CD4-positive, alpha-beta T cell treated with Interleukin-6 at 100 ng/mL for 8 hours (primary cell): ENCODE measurements at regions not wholly inside any gene's neighbourhood (a gene's known extent, or its start where the extent isn't known, plus 50 kb on each side); places are given as distances from the start of the nearest gene placed in this dataset.

ENCODE experiments used
- DNase-seq: peaks from one replicate; pipeline ENCODE4 v3.0.0-alpha.2; 2020; ENCODE audit warnings: mixed read lengths, low spot score

DNA sequence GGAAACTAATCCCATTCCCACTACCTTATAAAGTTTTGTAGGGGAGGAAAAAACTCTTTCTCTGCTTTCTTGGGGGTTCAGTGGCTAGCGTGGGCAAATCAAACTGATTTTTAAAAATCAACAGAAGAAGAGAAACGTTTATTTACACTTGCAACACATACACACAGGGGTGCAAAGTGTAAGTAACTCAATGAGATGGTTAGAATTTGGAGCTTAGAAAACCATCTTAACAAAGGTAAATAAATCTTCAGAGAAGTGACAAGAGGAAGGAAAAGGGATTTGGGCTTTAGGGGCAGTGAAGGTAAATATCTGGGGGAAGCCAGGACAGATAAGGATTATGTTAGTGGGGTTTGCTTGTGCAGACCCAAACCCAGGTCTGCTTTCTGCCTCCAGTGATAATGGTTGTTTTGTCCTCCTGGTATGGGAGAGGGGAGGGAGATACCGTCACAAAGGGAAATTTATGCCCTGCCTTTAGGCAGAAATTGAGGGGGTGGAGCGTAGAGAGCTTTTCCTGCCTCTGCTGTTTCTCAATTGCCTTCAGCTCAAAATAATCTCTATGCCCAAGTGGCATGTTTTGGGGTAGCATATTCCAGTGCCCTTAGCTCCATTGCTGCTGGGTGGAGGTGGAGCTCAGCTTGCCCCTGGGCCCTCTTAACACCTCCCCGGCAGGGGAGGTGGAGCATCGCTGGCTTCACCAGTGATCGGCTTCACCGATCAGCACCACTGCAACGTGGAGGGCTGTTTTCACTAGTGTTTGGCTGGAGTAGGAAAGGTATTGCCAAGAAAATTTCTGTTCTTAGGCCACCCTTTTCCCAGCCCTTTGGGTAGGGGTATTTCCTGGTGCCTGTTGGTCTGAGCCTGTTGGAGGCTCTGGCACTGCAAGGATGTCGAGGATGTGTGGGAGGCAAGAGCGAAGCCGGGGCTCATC is 92.2 kb downstream of the TEX51 start:
- no peak for DNase-seq

DNA sequence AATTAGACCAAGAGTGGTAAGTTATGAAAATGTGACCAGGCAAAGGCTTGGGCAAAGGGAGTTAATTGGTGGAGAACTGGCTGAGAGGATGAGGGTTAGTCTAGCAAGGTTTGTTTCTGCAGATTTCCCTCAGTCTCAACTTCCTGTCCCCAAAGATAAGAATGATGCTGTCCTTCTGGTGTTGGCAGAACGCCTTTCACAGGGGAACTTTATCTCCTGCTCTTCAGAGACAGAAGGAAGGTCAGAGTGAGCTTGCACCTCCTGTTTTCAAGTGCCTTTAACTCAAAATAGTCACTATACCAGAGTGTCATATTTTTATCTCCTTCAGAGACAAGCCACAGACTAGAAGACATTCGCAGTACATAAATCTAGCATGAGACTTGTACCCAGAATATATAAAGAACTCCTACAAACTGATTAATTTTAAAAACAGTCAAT is 95.7 kb downstream of the TEX51 start:
- DNase-seq = no peak

DNA sequence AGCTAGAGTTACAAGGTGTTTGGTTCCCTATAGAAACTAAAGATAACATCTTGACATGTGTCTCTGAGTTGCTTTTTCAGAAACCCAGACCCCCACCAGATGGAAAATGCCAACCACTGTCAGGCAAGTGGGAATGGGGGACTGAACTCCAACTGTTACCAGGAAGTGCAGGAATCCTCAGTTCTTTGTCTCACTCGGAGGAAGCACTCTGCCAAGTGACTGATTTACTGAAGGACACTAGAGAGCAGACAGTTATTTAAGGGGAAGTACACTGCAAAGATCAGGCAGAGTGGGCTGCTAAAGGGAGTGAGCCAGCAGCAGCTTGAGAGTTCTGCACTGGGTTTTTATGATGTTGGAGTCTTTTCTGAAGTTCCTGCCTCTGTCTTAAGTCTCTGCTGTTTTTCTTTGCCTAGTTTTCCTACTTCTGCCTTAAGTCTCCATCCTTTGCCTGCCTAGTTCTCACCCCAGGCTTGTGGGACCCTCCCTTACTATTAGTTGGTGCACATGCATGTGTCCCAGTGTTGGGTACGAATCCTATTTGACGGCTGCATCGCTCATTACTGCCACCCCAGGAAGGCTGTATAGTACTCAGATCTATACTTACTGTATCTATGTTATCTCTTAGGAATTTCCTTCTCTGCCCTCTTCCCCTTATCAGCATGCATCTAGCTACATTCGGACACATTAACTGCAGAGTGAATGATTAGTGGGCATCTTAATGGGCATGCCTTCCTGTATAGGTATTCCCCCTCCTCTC is 97.1 kb downstream of the TEX51 start:
- no peak for DNase-seq

DNA sequence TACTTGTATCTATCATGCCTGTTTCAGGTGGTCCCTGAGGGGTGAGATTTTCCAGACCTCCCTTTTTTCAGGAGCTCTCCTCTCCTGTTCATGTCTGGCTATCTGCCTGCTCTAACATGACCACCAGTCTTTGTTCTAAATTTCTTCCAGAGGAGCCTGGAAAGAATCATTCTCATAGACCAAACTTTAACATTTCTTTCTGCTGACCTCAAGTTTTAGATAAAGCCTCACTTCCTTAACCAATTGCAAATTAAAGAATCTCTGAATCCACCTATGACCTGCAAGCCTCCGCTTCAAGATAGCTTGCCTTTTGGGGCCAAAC is 97.6 kb downstream of the TEX51 start:
- DNase-seq = no peak
